ENCODE measurements at regions not wholly inside any gene's neighbourhood (a gene's known extent, or its start where the extent isn't known, plus 50 kb on each side); places are given as distances from the start of the nearest gene placed in this dataset.

DNA sequence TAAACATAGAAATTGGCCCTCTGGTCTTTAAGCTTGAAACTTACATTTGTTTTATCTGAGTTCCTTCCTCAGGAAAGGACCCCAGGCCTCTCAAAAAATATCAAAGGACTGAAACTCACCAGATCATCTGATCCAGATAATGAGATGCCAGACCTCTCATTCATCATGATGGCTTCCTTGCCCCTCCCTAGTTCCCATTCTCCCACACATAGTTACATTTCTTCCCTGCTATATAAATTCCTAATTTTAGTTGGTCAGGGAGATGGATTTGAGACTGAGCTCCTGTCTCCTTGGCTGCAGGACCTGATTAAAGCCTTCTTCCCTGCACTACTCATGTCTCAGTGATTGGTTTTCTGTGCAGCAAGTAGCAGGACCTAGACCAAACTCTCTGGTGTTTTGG, 119.4 kb upstream of the SPIN1 start:
- no peaks in the 10 kb centered on the region for H3K36me3 ChIP-seq
- TF ChIP-seq POLR2A (IDR thresholded peaks at IDR 0.05) = no peak
- TF ChIP-seq, protein P1, sequence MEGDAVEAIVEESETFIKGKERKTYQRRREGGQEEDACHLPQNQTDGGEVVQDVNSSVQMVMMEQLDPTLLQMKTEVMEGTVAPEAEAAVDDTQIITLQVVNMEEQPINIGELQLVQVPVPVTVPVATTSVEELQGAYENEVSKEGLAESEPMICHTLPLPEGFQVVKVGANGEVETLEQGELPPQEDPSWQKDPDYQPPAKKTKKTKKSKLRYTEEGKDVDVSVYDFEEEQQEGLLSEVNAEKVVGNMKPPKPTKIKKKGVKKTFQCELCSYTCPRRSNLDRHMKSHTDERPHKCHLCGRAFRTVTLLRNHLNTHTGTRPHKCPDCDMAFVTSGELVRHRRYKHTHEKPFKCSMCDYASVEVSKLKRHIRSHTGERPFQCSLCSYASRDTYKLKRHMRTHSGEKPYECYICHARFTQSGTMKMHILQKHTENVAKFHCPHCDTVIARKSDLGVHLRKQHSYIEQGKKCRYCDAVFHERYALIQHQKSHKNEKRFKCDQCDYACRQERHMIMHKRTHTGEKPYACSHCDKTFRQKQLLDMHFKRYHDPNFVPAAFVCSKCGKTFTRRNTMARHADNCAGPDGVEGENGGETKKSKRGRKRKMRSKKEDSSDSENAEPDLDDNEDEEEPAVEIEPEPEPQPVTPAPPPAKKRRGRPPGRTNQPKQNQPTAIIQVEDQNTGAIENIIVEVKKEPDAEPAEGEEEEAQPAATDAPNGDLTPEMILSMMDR (IDR thresholded peaks at IDR 0.05) = no peak
- H3K27me3 ChIP-seq = no peaks in the 10 kb centered on the region
- no peak for DNase-seq
- H3K9me3 ChIP-seq = no peaks in the 10 kb centered on the region
- no peaks in the 10 kb centered on the region for H3K4me1 ChIP-seq
- intact Hi-C loops (cut with DNase I) = no loop called here
- H3K27ac ChIP-seq = no peak overlapping the region
- H3K4me3 ChIP-seq (replicated peaks in 1 of 3) = no peak overlapping the region

DNA sequence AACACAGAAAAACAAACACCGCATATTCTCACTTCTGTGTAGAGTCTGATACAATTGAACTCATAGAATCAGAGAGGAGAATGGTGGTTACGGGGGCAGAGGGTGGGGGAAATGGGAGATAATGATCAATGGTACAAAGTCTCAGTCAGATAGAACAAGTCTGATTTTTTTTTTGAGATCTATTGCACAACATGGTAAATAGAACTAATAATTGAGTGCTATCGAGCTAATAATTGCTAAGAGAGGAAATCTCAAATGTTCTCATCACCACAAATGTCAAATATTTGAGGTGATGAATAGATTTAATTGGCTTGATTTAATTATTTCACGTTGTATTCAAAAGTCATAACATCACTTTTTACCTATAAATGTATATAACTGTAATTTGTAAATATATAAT, 121.0 kb upstream of the SPIN1 start:
- no peaks in the 10 kb centered on the region for H3K9me3 ChIP-seq
- 91 to 92% methylated on average over 4 of the region's 4 CpGs for WGBS, 2 donors
- TF ChIP-seq POLR2A (IDR thresholded peaks at IDR 0.05) = no peak
- H3K27me3 ChIP-seq = no peaks in the 10 kb centered on the region
- no peaks in the 10 kb centered on the region for H3K36me3 ChIP-seq
- intact Hi-C loops (cut with DNase I) = no loop called here
- no peaks in the 10 kb centered on the region for H3K4me1 ChIP-seq
- DNase-seq = no peak
- no peak overlapping the region for H3K4me3 ChIP-seq (replicated peaks in 1 of 3)
- H3K27ac ChIP-seq = no peak overlapping the region

DNA sequence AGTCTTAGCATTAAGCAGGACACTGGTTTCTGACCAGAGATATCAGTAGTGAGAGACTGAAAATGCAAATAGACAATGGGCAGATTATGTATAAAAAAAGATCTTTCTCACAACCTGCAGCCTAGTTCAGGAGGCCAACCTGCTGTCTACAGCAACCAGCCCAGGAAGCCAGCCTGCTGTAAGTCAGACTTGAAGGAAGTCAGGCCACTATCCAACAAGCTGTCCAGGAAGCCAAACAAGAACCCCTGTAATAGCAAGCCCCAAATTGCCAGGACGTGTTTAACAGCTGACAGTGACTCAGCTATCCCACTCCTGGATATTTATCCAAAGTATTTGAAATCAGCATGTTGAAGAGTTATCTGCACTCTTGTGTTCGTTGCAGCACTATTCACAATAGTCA, 121.8 kb upstream of the SPIN1 start:
- WGBS, 2 donors = 74 to 84% methylated on average over 2 of the region's 2 CpGs
- TF ChIP-seq, protein P1 (IDR thresholded peaks at IDR 0.05) = no peak
- no peak for TF ChIP-seq POLR2A (IDR thresholded peaks at IDR 0.05)
- Histone ChIP-seq H3K27me3 (no peaks in the 10 kb centered on the region), H3K4me1 (no peaks in the 10 kb centered on the region), H3K36me3 (no peaks in the 10 kb centered on the region), H3K4me3 (replicated peaks in 1 of 3) (no peak overlapping the region), H3K27ac (no peak overlapping the region), H3K9me3 (no peaks in the 10 kb centered on the region)
- no peak for DNase-seq
- intact Hi-C loops (cut with DNase I) = no loop called here

DNA sequence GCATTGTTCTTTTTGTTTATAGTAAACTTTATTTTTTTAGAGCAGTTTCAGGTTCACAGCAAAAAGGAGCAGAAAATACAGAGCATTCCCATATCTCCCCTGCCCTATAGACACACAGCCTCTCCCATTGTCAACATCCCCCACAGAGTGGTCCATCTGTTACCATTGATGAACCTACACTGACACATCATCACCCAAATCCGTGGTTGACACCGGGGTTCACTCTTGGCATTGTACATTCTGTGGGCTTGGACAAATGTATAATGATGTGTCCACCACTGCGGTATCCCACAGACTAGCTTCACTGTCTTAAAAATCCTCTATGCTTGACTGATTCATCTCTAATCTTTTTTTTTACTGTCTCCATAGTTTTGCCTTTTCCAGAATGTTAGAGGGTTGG, 120.7 kb upstream of the SPATA31C2 start:
- TF ChIP-seq, protein P1 (IDR thresholded peaks at IDR 0.05) = no peak
- TF ChIP-seq POLR2A (IDR thresholded peaks at IDR 0.05) = no peak
- intact Hi-C loops (cut with DNase I) = no loop called here
- Histone ChIP-seq H3K27me3 (no peaks in the 10 kb centered on the region), H3K36me3 (no peaks in the 10 kb centered on the region), H3K27ac (no peak overlapping the region), H3K4me3 (replicated peaks in 1 of 3) (no peak overlapping the region), H3K4me1 (peaks cover 0 to 6% of the 10 kb centered on the region in 2 donors), H3K9me3 (no peaks in the 10 kb centered on the region)
- 90 to 93% methylated on average over 3 of the region's 3 CpGs for WGBS, 2 donors
- no peak for DNase-seq

DNA sequence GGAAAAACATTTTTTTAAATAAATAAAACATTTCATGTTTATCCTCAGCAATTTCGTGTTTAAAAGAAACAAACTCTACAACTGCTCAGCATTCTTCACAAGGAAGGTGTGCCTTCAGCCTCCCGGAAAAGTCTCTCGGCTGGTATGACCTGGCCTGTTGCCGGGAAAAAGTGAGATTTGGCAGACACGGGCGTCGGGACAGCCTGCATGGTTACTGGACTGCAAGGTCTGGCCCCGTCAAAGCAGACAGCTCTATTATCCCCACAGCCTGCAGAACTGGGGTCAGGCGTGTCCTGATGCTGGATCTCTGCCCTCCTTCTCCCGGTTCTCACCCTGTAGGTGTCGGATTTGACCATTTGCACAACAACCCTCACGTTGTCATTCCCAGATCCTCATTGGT, 120.3 kb upstream of the SPATA31C2 start:
- Histone ChIP-seq H3K9me3 (no peaks in the 10 kb centered on the region), H3K4me1 (peaks cover 0 to 6% of the 10 kb centered on the region in 2 donors), H3K36me3 (no peaks in the 10 kb centered on the region), H3K27ac (no peak overlapping the region), H3K4me3 (replicated peaks in 1 of 3) (no peak overlapping the region), H3K27me3 (no peaks in the 10 kb centered on the region)
- peak; percentile 66 to 67 for DNase-seq
- no peak for TF ChIP-seq POLR2A (IDR thresholded peaks at IDR 0.05)
- TF ChIP-seq, protein P1 (IDR thresholded peaks at IDR 0.05) = no peak
- intact Hi-C loops (cut with DNase I) = no loop called here
- 35 to 47% methylated on average over 12 of the region's 12 CpGs for WGBS, 2 donors

DNA sequence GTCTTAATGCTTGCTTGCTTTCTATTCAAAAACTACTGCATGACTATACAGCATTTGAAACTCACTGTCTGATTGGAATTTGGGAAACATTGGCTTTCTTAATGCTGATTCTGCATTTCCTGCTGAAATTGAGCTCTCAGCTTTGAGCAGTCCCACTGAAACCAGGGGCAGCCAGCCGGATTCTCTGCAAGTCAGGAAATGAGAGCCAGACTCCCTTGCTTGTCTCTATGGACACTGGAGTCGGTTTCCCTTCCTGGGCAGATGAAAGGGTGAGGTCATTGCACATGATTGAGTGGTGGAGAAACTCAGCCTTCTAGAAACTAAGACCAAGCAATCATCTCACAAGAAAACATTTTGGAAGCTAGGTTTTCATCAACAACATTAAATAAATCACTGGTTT, 119.7 kb upstream of the SPATA31C2 start:
- H3K36me3 ChIP-seq = no peaks in the 10 kb centered on the region
- H3K4me1 ChIP-seq = peaks cover 0 to 6% of the 10 kb centered on the region in 2 donors
- WGBS, 2 donors = 29 to 37% methylated on average over 2 of the region's 2 CpGs
- no peak overlapping the region for H3K27ac ChIP-seq
- H3K9me3 ChIP-seq = no peaks in the 10 kb centered on the region
- H3K27me3 ChIP-seq = no peaks in the 10 kb centered on the region
- DNase-seq = peak; percentile 29 to 49
- TF ChIP-seq, protein P1 (IDR thresholded peaks at IDR 0.05) = no peak
- TF ChIP-seq POLR2A (IDR thresholded peaks at IDR 0.05) = no peak
- intact Hi-C loops (cut with DNase I) = no loop called here
- H3K4me3 ChIP-seq (replicated peaks in 1 of 3) = no peak overlapping the region

Measured in thyroid gland (tissue), 4 donors.